Endometrium (tissue), 2 donors: ENCODE measurements at regions not wholly inside any gene's neighbourhood (a gene's known extent, or its start where the extent isn't known, plus 50 kb on each side); places are given as distances from the start of the nearest gene placed in this dataset.

ENCODE experiments used
- FAIRE-seq: peaks from 2 replicates; lab custom pipeline; 2012; peaks lifted over from hg19 to GRCh38; lab: Jason Lieb, UNC
- donor health status: control.
- donor health status: control.

DNA sequence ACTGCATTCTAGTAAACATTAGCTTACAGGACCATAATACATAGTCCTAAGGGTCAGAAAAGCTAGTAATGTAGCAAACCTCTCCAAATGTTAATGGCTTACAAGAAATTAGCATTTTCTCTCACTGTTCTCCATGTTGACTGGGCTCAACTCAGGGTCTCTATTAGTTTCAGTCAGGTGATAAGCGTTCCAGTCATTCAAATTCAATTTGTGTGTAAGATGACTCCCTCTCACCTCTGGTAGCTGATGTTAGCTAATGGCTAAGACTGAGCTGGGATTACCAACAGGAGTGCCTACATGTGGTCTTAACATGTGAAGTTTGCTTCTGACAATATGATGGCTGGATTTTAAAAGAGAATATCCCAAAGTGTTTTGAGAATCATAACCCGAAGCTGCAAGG, 630.5 kb upstream of the USP15 start:
- FAIRE-seq, result no peak

DNA sequence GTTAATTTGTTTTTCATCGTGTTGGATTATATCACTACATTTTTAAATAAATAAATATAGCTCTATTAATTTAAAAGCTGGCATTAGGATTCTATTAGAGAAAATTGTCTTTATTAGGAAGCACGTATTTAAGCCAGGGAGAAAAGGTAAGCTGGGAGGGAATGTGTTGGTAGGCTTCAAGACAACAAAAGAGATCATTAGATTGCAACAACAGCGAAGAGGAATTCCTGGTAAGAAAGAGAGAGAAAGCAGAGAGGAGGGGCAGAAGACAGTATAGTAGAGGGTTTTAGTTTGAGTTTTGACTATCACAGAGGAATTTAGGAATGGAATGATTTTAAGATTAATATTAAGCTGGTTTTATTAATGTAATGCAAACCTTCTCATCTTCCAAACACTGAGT, 613.6 kb upstream of the USP15 start:
- no peak for FAIRE-seq

DNA sequence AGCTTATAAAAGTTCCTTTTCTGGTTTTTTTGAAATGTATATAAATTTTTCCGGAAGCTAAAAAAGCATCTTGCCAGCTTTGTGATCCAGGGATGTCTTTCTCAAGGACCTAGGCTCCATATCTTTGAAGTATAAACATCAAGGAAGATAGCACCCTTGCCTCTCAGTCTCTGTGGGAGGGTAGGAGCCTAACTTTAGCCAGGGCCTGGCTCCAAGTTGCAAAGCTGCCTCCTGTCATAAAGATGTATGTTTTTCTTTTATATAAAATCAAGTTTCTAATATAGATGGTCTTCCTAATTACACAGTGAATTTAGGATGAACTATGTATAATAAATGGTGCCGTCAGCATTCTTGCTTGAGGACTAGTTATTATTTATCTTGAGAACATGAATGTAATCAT, 612.6 kb upstream of the USP15 start:
- no peak for FAIRE-seq

DNA sequence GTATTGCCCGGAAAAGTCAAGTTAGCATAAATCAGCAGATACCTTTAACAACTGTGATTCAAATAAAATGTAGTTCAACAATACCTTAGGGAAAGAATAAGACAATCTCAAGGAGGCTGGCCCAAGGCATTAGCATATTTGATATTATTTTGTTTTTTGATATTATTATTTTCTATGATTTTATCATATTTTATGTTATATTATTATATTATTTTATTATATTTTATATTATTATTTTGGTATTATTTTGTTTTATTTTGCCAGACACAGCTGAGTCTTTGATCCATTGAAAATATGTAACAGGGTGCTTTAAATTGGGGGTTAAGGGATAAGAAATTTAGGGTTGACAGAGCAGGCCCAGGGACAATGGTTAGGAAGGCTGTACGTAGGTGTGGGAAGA, 607.9 kb upstream of the USP15 start:
- no peak for FAIRE-seq

DNA sequence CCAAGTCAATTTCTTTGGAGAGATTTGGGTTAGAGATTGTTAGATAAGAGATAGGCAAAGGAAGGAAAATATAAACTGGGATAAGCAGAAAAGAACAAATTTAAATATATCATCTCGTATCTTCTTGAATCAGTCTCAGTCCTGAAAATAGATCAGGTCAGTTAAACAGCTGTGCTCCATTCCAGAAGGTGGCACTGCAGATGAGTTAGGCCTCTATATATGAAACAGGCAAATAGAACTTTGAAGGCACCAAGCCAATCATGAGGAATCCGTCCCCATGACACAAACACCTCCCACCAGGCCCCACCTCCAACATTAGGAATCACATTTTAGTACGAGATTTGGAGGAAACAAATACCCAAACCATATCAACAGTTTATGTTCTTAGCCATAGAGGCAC, 605.5 kb upstream of the USP15 start:
- no peak for FAIRE-seq

GRCh38 chr12:61655241-61655640, 605.0 kb upstream of the USP15 start:
- no peak for FAIRE-seq

DNA sequence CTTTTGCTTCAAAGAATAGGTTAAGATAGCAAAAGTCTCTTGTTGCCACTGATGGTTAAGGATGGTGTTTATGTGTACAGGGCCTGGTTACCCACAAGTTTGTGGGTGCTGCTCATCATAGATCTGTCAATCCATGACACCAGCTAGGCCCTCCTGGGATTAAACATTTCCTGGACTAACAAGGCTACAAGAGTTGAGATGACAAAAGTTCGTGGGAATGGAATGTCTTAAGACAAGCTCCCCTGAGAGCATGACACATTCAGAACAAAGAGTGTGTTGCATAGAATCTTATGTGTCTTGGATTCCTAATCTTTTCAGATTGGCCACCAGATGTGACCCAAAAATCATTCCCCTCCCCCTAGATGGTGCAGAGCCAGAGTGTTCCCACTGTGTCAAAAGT, 592.5 kb upstream of the USP15 start:
- FAIRE-seq, result no peak

DNA sequence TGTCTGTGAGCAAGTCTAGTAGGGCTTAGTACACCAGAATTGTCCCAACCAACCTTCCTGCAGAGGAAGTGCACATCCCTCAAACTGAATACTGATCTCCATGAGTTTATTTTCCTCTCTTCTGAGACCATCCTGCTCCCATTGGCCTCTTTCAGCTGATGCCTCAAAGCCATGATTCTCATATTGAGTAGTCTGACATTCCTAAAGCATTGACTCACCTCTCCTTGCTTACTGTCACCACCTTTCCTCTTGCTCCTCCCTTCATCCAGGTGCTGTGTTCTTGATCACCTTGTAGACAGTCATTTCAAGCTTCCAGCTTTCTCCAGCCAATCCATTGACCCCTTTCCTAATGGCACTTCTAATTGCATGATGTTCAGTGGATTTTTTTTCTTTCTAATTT, 583.7 kb upstream of the USP15 start:
- FAIRE-seq, result no peak

GRCh38 chr12:61687407-61687806, 572.8 kb upstream of the USP15 start:
- no peak for FAIRE-seq

DNA sequence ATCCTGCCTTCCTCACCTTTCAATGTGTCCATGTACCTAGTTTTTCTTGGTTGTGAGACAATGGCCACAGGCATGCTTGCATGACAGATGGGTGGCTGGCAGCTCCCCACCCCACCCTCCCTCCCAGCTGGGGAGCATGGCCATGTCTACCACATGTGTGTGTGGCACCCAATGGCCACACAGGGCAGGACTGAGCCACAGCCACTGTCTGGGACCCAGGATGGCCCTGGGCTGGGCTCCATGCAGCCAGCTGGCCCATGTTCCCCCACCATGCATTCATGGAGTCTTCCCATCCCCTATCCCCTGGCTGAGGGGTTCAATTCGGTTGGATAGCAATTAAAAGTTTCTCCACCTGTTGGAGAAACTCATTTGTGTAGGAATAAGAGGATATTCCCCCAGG, 566.0 kb upstream of the USP15 start:
- no peak for FAIRE-seq

- no peak for FAIRE-seq
Measured at GRCh38 chr12:61701471-61701870, 558.7 kb upstream of the USP15 start.

DNA sequence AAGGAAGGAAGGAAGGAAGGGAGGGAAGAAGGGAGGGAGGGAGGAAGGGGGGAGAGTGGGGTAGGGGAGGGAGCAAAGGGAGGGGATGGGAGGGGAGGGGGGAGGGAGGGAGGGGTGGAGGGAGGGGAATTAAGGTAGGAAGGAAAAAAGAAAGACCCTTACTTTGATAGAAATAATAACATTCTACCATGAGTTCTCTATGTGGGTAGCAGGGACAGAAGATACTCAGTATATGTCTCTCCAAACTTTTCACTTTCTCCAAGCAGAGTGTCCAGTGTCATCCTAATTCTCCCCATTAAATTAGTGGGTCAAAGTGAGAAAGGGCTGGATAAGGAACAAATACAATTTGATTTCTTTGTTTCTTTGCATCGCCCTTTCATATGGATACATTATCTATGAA, 553.4 kb upstream of the USP15 start:
- no peak for FAIRE-seq

- FAIRE-seq, result no peak
Measured at GRCh38 chr12:61713121-61713520, 547.1 kb upstream of the USP15 start.

DNA sequence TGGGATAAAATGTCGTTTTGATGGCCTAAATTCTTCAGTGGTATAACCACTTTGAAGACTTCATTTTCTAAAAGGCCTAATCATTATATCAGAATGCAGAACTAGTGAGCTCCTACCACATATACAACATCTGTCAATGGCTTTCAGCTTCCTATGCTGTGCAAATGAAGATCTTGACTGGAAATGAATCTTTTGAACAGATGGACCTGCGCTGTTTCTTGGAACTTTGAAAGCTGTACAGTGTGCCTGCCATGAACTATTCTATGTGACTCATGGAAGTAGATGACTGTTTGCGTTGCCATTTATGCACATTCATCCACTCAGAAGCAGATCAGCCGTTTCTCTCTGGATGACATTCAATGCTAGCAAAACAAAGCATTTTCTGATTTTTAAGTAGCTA, 542.2 kb upstream of the USP15 start:
- no peak for FAIRE-seq

DNA sequence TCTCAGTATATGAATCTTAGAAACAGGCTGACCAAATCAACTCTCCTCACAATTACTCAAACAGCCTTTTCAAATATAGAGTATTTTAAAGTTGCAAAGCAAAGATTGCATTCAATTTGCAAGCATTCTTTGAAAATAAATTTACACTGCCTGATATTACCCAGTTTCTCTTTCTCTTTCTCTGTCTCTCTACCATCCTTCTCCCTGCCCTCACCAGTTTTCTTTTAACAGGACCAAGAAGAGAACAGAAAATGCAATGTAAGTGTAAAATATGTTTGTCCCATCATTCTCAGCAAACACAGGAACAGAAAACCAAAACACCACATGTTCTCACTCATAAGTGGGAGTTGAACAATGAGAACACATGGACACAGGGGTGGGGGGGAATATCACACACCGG, 520.3 kb upstream of the USP15 start:
- no peak for FAIRE-seq

GRCh38 chr12:61750604-61751003, 509.6 kb upstream of the USP15 start:
- no peak for FAIRE-seq

DNA sequence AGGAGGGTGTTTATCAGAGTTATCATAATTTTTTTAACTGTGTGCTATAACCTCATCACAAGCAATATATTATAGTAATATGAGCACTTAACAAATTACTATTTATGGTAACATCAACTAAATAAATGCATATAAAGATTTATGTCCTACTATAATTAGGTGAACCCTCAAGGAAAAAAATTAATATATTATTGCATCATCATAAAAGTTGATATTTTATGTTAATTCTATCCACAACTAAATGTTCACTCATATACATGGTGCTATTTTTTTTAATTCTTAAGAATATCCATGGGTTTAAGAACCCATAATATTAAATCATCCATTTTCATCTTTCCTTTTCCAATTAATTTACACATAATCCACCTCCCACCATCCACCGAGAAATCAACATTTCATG, 506.0 kb upstream of the USP15 start:
- no peak for FAIRE-seq

- FAIRE-seq, result no peak
Measured at GRCh38 chr12:61757831-61758505, 502.2 kb upstream of the USP15 start.

DNA sequence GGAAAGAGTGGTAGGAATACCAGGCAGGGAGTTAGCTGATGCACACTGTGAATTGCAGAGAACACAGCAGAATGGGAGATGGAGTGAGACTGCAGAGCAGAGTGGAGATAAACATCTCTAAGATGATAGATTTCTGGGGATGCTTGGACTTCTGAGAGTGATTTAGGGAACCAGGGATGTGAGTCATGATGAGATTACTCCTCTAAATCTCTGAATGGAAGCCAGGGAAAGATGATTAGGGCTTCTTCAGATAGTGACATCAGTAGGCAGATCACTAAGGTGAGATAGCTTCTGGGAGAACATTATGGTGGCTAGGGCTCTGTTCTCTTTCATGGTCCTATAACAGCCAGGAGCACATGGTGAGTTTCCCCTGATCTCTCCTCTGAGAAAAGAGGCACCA, 501.5 kb upstream of the USP15 start:
- no peak for FAIRE-seq

DNA sequence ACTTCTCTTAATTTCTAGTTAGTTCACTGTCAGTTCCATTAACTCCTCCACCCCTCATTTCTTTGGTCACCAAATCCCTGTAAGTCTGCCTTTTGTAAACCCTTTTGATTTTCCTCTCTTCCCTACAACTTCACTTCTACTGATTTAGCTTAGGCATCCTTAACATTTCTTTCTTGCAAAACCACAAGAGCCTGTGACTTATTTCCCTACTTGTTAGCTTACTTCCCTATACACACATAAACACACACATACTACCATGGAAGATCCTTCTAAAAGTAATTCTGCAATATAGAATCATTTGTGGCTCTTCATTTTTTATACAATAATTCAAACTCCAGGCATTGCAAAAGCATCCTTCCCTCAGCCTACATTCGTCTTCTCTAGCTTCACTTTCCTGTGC, 494.3 kb upstream of the USP15 start:
- no peak for FAIRE-seq

DNA sequence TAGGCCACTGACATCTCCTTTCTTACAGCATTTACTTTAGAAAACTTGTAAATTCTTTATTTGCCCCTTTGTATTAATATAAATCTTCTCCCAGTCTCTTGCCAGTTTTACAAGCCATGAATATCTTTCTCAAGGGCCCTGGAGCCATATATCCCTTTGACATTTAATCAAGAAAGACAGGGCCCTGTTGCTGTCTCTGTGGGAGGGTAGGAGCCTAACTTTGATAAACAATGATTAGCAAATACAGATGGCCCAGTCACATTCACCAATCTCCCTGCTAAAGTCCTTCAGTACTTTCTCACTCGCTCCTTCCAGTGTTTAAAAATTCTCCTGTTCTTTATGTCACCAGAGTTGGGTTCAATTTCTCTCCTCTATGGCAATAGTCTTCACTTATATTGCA, 479.8 kb upstream of the USP15 start:
- FAIRE-seq, result no peak

DNA sequence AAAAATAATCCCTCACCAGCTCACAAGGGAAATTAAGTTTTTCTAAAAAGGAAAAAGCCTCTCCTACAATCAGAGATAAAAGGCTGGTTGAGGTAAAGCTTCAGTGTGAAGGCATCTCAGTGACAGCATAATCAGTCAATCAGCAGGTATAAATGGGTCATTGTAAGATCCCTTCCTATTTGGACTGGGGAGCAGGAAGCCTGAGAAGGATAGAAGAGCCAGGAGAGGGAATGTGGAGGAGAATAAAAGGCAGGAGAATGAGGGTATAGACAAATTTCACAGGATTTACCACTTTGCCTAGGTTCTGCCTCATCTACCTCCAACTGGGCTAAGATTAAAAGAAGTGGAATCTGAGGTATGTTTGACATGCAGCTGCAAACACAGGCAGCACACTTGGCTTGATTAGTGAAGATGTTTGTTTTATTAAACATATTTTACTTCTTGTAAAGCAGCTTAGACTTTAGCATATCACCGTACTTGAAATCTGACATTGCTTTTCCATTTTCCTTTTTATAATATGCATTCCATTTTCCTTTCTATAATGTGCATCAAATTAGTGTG, 479.1 kb upstream of the USP15 start:
- FAIRE-seq, result no peak

GRCh38 chr12:61796846-61797245, 463.4 kb upstream of the USP15 start:
- no peak for FAIRE-seq

DNA sequence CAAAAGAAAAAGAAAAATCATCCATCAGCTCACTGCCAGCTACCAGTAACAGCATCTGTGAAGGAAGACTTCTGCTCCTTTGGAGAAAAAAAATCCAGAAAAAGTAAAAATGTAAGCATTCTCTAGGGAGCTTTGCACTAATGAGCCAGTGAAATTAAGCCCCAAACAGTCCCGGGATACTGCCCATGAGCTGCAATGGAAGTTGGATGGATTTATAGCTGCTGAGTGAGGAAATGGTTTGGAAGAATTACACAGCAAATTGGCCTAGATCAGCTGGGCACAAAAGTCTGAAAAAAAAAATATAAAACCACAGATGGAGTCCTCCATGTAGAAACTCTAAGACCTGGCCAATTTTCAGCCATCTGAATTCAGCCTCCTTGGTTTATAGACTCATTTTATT, 462.9 kb upstream of the USP15 start:
- no peak for FAIRE-seq

- no peak for FAIRE-seq
Measured at GRCh38 chr12:61798778-61799177, 461.4 kb upstream of the USP15 start.
